NCI-H2227 treated with DMSO at 0.1 percent for 48 hours (cell line): ENCODE measurements at regions not wholly inside any gene's neighbourhood (a gene's known extent, or its start where the extent isn't known, plus 50 kb on each side); places are given as distances from the start of the nearest gene placed in this dataset.

ENCODE experiments used
- DNase-seq: peaks from one replicate; lab custom pipeline; 2025; lab: John Stamatoyannopoulos, UW

GRCh38 chr5:73311291-73312110 lies 137.1 kb downstream of the FOXD1 start:
- DNase-seq: no peak

DNA sequence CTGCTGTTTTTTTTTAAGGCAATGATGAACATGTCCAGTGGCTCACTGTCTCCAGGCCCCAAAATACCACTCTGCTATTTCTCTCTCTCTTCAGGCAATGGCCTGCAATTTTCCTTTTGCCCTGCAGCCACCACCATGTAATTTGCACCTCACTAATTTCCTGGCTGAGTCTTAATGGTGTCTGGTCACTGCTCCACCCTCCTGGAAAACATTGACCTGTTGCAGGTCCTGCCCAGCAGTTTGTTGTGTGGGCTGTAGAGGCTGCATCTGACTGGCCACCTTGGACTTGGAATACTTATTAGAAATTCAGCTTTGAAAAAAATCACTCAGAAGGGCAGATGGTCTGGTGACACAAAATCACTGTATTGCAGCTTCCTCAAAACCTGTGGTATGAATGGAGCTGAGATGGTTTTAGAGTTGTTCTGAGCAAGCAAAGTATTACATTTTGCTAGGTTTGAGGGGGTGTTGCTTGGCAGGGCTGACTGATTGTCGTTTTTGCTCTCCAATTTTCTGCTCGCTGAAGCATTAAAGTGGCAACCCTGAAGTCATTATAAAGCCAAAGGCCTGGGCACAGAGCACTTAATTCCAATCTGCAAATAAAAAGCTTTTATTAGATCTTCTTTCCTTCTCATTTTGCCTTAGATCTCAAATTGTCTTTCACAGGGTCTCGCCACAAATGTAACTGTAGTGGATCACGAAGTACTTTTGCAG lies 134.8 kb downstream of the TMEM174 start:
- DNase-seq: no peak

GRCh38 chr5:73306741-73307275 lies 133.8 kb downstream of the TMEM174 start:
- no peak for DNase-seq

GRCh38 chr5:73306078-73306719 lies 133.2 kb downstream of the TMEM174 start:
- DNase-seq: no peak

DNA sequence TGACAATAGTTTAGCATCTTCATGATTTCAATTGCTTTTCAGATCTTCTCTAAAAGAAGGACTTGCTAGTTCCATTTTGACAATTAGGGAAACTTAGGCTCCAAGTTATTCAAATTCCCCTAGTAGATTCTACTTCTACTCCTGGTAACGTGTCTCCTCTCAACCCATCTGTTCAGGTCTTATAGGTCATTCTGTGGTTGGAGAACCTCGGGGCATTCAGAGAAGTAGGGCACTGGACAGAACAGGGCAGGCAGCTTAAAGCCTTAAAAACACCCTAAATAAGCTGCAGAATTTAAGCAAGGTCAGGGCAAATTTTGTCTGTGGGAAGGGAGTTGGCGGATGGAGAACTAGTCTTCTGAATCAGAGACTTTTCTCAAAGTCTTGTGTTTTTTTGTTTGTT lies 132.4 kb downstream of the TMEM174 start:
- DNase-seq: no peak

DNA sequence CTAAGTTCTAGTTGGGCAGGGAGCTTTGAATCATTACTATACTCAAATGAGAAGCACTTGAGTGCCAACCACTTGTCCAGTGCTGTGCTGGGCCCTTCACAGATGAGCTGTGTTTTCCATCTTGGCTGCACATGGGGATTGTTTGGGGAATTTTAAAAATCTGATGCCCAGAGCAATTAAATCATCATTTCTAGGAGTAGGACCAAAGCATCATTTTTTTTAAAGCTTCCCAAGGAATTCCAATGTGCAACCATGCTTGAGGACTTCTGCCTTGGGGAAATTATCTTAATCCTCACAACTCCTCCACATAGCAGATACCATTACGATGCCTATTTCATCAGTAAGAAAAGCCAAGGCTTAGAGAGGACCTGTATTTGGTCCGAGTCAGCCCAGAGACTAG lies 131.4 kb downstream of the TMEM174 start:
- DNase-seq: no peak

DNA sequence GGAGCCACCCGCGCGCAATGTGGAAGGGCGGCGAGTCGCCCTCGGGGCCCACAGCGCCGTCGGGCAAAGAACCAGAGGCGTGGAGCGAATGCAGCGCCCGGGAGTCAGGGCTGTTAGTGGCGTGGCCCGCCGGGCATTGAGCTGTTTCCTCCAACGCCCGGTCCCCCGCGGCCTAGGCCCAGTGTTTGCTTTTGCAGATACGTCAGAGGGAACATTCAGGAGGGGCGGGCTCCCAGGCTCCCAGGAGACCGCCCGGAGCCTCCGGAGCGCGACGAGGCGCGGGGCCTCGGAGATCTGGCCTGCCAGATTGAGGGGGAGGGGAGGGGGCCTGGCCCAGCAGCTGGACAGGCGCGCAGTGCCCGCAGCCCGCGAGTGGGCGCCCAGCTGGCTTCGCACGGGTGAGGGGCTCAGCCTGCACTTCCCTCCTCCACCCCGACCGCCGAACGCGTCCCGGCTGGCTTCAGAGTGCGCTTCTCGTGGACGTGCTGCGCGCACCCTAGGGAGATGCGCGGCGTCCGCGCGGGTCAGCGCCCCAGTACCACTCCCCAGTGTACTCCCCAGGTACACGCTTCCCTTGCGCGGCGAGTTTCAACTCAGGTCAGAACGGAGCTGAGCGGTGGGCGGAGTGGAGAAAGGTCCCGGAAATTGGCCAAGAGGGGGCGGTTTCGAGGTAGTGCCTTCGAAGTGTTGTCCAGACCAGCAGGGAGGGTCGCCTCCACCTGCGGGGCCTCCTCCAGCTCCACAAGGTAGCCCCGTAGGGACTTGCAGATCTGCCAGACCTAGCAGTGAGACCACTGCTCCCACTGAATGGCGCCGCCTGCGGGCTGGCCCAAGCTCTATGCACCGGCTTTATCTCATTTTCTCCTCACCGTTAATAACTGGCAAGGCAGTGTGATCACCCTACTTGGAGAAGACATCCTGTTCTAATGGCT lies 130.4 kb downstream of the TMEM174 start:
- DNase-seq: no peak

- no peak for DNase-seq
Measured at GRCh38 chr5:73302797-73303147, 129.8 kb downstream of the TMEM174 start.

DNA sequence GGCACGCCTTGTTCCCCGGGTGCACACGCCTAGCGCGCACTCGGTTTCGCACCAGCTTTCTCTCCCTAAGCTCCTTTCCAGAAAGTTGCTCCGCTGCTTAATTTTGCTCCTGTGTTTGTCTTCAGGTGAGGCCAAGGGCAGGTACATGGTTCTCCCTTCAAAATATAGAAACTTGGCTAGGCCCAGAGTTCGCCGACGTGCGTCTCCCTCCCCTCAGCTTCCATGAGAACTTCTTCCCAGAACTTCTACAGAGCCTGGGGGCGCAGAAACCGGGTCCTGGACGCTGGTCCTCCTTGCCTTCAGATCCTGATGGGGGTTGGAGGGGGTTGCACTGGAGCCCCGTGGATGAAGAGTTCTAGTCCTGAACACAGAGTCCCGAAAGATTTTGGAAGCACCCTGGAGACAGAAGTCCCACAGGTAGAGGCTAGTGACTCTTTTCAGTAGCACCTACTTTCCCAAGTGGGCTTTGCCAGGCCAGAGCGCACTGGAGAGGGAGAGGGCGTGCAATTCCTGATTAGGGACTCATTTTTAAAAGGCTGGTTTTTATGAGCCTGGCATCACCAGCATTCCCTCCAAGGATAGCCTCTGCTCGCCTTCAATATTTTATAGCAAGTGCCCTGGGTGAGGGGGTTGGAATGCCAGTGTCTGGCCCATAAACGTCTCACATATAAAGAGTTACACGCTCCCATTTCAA lies 128.4 kb downstream of the TMEM174 start:
- DNase-seq: no peak

GRCh38 chr5:73300337-73301207 lies 127.6 kb downstream of the TMEM174 start:
- DNase-seq: no peak

DNA sequence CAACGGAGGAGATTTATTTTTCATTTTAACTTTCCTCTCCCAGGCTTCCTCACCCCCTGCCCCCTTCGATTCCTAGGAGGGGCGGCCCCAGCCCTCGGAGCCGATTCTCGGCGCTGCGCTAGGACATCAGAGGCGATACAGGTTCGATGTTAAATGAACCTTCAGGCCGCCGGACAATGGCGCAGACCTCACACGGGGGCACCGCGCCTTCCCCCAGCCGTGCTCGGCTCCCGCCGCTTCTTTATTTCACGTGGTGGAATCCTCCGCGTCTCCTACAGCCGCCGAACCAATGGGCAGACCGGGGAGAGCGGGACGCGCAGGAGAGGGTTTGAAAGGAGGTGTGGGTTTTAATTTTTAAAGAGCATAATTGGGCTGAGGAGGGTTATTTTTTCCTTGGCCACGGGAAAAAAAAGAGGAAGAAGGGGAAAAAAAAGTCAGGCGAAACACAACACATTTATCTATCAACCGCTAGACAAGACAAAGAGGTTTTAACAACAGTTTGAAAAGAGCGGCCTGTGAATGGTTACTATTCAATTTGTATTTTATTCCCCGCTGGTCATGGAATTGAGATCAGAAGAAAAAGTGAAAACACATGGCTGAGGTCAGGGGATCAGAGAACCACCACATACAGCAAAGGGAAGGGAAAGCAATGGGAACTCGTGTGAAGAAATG lies 126.8 kb downstream of the TMEM174 start:
- DNase-seq: no peak

DNA sequence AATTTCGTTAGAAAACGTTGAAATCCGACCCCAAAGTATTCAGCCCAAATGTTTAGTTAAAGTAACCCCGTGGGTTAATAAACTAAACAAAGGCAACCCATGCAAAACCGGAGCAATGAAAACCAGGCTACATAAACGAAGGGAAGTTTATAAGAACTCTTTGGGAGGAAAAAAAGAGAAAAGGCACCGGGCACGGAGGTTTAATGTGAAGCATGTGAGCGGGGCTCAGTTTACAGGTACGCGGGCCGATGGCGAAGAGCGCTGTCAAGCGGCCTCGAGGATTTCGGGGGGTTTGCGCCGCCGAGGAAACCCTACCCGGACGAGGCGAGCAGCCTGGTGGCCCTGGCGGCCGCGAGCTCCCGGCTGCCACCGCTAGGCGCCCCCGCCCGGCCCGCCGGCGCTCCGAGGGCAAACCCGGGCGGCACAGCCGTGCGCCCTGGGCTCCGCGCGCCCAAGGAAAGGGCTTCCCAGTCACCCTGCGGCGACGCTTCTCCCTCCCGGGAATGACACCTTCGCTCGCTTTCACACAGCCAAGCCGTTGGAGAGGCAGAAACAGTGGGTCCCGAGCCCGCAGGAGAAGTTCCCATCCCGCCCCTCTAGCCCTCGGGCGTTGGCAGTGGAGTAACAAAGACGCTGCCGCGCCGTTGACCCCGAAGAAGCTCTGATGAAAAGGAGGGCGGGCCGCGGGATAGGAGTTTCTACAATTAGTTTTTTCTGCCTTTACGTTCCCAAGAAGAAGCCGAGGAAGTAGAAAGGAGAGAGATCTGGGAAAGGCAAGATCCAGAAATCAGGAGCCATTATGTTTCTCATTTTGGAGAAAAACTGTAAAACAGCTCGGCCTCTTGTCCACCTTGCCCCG lies 126.0 kb downstream of the TMEM174 start:
- DNase-seq: no peak

GRCh38 chr5:73298251-73298771 lies 125.3 kb downstream of the TMEM174 start:
- DNase-seq: no peak

DNA sequence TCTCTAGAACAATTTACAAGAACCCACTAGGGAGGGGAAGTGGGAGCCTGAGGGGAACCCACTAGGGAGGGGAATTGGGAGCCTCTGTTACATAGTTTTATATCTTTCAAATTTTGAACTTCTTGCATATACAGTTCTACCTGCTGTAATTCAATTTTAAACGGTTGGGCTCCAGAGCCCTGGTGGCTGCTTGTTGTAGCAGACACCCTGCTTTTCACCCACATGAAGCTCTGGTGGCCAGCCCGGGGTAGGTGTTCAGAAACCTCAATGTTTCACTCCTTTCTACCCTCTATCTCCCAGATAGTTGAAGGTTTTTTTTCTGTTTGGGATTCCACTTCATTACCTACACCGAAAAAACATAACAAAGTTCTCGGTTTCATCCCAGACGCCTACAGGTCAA lies 124.4 kb downstream of the TMEM174 start:
- no peak for DNase-seq

DNA sequence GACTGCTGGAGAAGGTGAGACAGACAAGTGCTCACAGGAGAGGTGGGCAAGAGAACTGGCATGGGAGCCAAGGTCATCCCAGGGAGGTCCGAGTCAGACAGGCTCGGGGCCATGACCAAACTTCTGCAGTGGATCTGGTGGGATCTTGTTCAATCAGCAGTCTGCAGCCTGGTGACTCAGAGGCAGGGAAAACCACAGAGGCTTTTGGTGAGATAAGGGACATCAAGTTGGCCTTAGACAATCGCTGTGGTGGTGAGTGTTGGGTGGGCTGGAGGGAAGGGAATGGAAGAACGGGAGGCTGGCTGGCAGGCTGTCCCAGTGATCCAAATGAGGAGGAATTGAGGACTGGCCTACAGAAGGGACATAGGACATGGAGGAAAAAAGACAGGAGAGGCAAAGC lies 123.8 kb downstream of the TMEM174 start:
- no peak for DNase-seq

- no peak for DNase-seq
Measured at GRCh38 chr5:73295921-73296320, 122.9 kb downstream of the TMEM174 start.

- DNase-seq: no peak
Measured at GRCh38 chr5:73295447-73295846, 122.5 kb downstream of the TMEM174 start.

DNA sequence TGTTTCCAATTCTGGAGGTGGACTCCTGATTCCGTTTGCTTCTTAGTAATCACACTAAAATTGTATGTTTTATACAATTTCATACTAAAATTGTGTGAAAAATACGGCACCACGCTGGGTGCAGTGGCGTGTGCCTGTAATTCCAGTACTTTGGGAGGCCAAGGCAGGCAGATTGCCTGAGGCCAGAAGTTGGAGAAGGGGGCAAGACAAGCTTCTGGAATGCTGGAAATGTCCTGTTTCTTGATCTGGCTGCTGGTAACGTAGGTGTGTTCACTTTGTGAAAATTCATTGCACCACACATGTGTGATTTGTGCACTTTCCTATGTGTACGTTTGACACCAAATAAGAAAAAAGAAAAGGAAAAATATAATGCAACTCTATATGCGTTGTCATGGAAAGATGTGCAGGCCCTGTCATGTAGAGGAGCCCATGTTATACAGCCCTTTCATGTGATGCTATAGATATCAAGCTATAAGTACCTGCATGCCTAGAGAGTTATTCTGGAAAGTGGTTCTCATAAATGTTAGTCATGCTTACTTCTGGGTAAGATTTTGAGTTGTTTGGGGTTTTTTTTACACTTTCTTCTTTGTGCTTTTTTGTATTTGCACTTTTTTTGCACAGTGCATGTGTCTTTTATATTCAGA lies 119.9 kb downstream of the TMEM174 start:
- DNase-seq: no peak
